NT2/D1 (cell line): ENCODE measurements at regions not wholly inside any gene's neighbourhood (a gene's known extent, or its start where the extent isn't known, plus 50 kb on each side); places are given as distances from the start of the nearest gene placed in this dataset.

ENCODE experiments used
- DNase-seq: peaks from one replicate; pipeline ENCODE4 v3.0.0-alpha.2; 2011; ENCODE audit warnings: low read depth, low spot score
- H3K27me3 ChIP-seq: 2 replicates; pipeline ENCODE4 v1.6.0; 2011; ENCODE audit warnings: mild to moderate bottlenecking; ENCODE audit not compliant: insufficient read length, insufficient read depth
- H3K36me3 ChIP-seq: 2 replicates; pipeline ENCODE4 v1.6.1; 2011; ENCODE audit warnings: mild to moderate bottlenecking, low read length, mixed read lengths; ENCODE audit not compliant: insufficient read depth, insufficient read length
- H3K4me1 ChIP-seq: 2 replicates; pipeline ENCODE4 v1.5.1; 2011; ENCODE audit not compliant: insufficient read depth, insufficient read length
- H3K4me3 ChIP-seq: 2 replicates; pipeline ENCODE4 v1.5.1; 2011; ENCODE audit warnings: low read depth; ENCODE audit not compliant: insufficient read length
- H3K9ac ChIP-seq: 2 replicates; pipeline ENCODE4 v1.6.0; 2011; ENCODE audit warnings: low read depth; ENCODE audit not compliant: insufficient read length
- H3K9me3 ChIP-seq: 2 replicates; pipeline ENCODE4 v1.5.1; 2011; ENCODE audit warnings: mild to moderate bottlenecking, low read length; ENCODE audit not compliant: insufficient read depth
- SUZ12 ChIP-seq: IDR thresholded peaks from 2 replicates; pipeline ENCODE4 v1.6.1; 2011; ENCODE audit not compliant: insufficient read length, insufficient read depth; ENCODE audit errors: extremely low read depth
- YY1 ChIP-seq: IDR thresholded peaks from 2 replicates; pipeline ENCODE4 v1.6.1; 2011; ENCODE audit not compliant: insufficient read length, insufficient read depth
- ZNF274 ChIP-seq: IDR thresholded peaks from 2 replicates; pipeline ENCODE4 v1.6.1; 2011; ENCODE audit warnings: mild to moderate bottlenecking, low read depth, low read length

DNA sequence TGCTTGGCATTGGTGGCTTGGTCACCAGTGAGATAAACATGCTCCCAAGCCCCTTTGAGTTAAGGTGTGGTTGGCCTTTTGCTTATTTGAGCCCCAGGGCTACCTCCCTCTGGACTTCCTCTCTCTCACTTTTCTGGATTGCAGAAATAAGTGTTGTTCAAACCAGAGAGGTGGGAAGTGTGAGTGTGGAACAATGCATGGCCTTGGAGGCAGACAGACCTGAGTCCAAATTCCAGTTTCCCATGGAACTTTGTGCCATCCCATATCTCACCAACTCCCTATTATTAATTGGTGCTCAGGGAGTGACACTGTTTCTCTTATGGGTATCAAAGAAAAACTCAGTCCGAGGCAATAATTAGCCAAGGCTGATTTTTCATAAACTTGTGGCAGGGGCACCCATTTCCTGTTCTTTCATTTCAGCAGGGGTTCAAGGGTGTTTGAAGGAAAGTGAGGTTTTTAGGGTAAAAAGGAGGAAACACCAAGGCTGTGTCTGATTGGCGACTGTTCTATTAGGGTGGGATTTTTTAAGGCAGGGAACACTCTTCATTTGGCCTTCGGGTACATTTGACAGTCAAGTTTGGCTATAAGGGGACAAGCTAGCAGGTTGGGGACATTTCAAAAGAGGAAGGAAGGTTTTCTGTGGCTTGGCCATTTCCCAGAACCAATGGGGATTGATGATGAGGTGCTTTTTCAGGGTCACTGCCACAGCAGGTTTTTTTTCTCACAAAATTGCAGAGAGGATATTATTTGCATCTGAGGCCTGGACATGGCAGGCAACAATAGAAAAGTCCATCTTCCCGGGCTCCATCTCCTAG lies 148.8 kb upstream of the NPY start:
- no peaks in the 10 kb centered on the region for H3K9me3 ChIP-seq
- H3K4me3 ChIP-seq: no peak overlapping the region
- no peak for DNase-seq
- H3K9ac ChIP-seq: no peak overlapping the region
- no peaks in the 10 kb centered on the region for H3K36me3 ChIP-seq
- TF ChIP-seq ZNF274: no peak
- no peak for TF ChIP-seq YY1
- no peak for TF ChIP-seq SUZ12
- no peaks in the 10 kb centered on the region for H3K4me1 ChIP-seq
- no peaks in the 10 kb centered on the region for H3K27me3 ChIP-seq

DNA sequence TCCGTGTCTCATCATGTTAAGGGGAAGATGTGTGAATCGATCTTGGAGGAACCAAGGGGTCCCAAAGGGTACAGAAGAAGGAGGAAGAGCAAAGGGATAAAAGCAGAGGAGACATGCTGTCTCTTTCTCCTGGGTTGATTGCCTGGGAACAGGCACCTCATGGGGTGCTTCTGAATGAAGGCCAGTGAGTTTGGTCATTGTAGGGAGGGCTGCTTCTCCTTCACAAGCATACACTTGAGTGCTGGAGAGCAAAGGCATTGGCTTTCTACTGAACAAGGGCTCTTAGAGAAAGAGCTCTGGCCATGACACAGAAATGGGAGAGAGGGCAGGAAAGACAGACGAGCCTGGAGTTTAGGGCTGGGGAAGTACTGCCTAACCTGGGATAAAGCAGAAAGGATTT lies 146.7 kb upstream of the NPY start:
- no peak overlapping the region for H3K4me3 ChIP-seq
- no peak for DNase-seq
- TF ChIP-seq YY1: no peak
- TF ChIP-seq ZNF274: no peak
- no peak for TF ChIP-seq SUZ12

GRCh38 chr7:24138343-24138742 lies 145.6 kb upstream of the NPY start:
- Histone ChIP-seq H3K9me3 (no peaks in the 10 kb centered on the region), H3K4me1 (no peaks in the 10 kb centered on the region), H3K27me3 (no peaks in the 10 kb centered on the region), H3K4me3 (no peak overlapping the region), H3K36me3 (no peaks in the 10 kb centered on the region), H3K9ac (no peak overlapping the region)
- DNase-seq: no peak
- no peak for TF ChIP-seq ZNF274
- no peak for TF ChIP-seq SUZ12
- TF ChIP-seq YY1: no peak

More for the DNA sequence above, 146.7 kb upstream of the NPY start:
- Histone ChIP-seq H3K27me3 (no peaks in the 10 kb centered on the region), H3K9ac (no peak overlapping the region), H3K4me1 (no peaks in the 10 kb centered on the region), H3K9me3 (no peaks in the 10 kb centered on the region), H3K36me3 (no peaks in the 10 kb centered on the region)

GRCh38 chr7:24140001-24140400 lies 144.0 kb upstream of the NPY start:
- no peaks in the 10 kb centered on the region for H3K36me3 ChIP-seq
- H3K4me1 ChIP-seq: no peaks in the 10 kb centered on the region
- no peaks in the 10 kb centered on the region for H3K9me3 ChIP-seq
- H3K9ac ChIP-seq: no peak overlapping the region
- no peak for DNase-seq
- H3K4me3 ChIP-seq: no peak overlapping the region
- no peak for TF ChIP-seq SUZ12
- TF ChIP-seq ZNF274: no peak
- TF ChIP-seq YY1: no peak
- no peaks in the 10 kb centered on the region for H3K27me3 ChIP-seq

DNA sequence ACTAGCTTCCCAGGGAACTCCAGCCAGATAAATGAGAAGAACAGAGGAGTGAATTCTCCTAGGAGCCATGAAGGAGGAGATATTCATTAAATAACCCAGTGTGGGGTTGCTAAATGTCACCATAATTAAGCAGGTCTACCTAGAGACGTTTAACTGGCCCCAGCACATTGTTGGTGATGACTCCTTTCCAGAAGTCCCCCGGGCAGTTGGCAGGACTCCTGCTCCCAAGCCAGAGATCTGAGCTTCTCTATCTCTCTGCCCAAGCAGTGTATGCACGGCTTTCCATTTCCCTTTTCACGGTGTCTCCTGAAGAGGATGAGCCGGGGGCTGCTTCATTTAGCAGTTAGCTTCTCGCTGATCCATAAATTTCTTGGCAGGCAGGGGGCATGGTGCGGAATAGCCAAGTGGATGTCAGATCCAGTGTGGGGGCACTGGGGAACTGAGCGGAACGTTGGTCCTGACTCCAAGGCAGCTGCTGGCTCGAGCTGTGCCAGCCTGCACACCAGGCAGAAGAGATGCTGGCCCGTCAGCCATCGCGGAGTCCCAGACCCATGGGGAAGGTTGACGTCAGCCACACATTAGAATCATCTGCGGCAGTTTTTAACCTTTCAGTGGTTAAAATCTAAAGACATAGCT lies 142.0 kb upstream of the NPY start:
- H3K9ac ChIP-seq: no peak overlapping the region
- no peak for DNase-seq
- TF ChIP-seq ZNF274 (no peak), SUZ12 (no peak), YY1 (no peak)

GRCh38 chr7:24143547-24143946 lies 140.4 kb upstream of the NPY start:
- H3K9me3 ChIP-seq: no peaks in the 10 kb centered on the region
- no peaks in the 10 kb centered on the region for H3K27me3 ChIP-seq
- no peaks in the 10 kb centered on the region for H3K4me1 ChIP-seq
- no peak overlapping the region for H3K9ac ChIP-seq
- H3K4me3 ChIP-seq: no peak overlapping the region
- TF ChIP-seq YY1 (no peak), SUZ12 (no peak), ZNF274 (no peak)
- no peaks in the 10 kb centered on the region for H3K36me3 ChIP-seq
- DNase-seq: no peak

More for the DNA sequence above, 142.0 kb upstream of the NPY start:
- Histone ChIP-seq H3K9me3 (no peaks in the 10 kb centered on the region), H3K36me3 (no peaks in the 10 kb centered on the region), H3K4me3 (no peak overlapping the region), H3K27me3 (no peaks in the 10 kb centered on the region), H3K4me1 (no peaks in the 10 kb centered on the region)

DNA sequence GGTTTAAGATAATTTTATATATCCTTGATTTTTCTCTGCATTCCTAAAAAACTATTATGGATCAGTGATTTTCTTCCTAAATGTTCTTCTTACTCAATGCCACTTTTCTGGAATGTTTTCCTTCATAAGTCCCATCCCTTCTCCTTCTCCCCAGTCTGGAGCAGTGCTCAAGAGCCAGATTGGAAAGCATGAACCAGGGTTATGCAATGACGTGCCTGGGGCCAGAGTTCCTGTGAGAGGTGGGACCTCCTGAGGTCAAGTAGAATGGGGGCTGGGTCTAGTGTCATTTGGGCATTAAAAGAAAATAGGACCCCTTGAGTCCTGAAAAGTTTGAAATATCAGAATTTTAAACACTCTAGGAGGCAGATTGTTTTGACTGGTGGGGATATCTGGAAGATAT lies 132.0 kb upstream of the NPY start:
- no peak for TF ChIP-seq YY1
- TF ChIP-seq ZNF274: no peak
- no peak for TF ChIP-seq SUZ12
- Histone ChIP-seq H3K9ac (no peak overlapping the region), H3K4me3 (no peak overlapping the region), H3K27me3 (no peaks in the 10 kb centered on the region), H3K9me3 (peaks cover 13% of the 10 kb centered on the region), H3K36me3 (no peaks in the 10 kb centered on the region), H3K4me1 (no peaks in the 10 kb centered on the region)
- DNase-seq: no peak
